ENCODE measurements at regions not wholly inside any gene's neighbourhood (a gene's known extent, or its start where the extent isn't known, plus 50 kb on each side); places are given as distances from the start of the nearest gene placed in this dataset.

GRCh38 chr2:239634769-239635168, 233.9 kb upstream of the HDAC4 start:
- H3K27me3 ChIP-seq (ENCODE audit: insufficient read depth, poor library complexity, severe bottlenecking) = no peaks in the 10 kb centered on the region
- TF ChIP-seq CTCF (IDR thresholded peaks at IDR 0.05; ENCODE audit: insufficient read depth, low read length) = no peak
- TF ChIP-seq SPI1 (IDR thresholded peaks at IDR 0.05; ENCODE audit: borderline replicate concordance, low read depth) = no peak
- no peak for TF ChIP-seq REST (IDR thresholded peaks at IDR 0.05; ENCODE audit: insufficient replicate concordance, low read depth)
- TF ChIP-seq POLR2AphosphoS5 (IDR thresholded peaks at IDR 0.05; ENCODE audit: low read depth) = no peak
- no peak for TF ChIP-seq GABPA (IDR thresholded peaks at IDR 0.05; ENCODE audit: low read depth)
- H3K4me3 ChIP-seq (replicated peaks; ENCODE audit: insufficient read depth, low read length) = no peak overlapping the region
- H3K27ac ChIP-seq (replicated peaks) = no peak overlapping the region
- DNase-seq (ENCODE audit: low read depth in 1 of 2, low spot score in 1 of 2) = no peak

GRCh38 chr2:239630618-239631286, 229.9 kb upstream of the HDAC4 start:
- H3K4me3 ChIP-seq (replicated peaks; ENCODE audit: insufficient read depth, low read length) = no peak overlapping the region
- no peak for TF ChIP-seq POLR2AphosphoS5 (IDR thresholded peaks at IDR 0.05; ENCODE audit: low read depth)
- no peak for TF ChIP-seq GABPA (IDR thresholded peaks at IDR 0.05; ENCODE audit: low read depth)
- TF ChIP-seq CTCF (IDR thresholded peaks at IDR 0.05; ENCODE audit: insufficient read depth, low read length) = no peak
- TF ChIP-seq SPI1 (IDR thresholded peaks at IDR 0.05; ENCODE audit: borderline replicate concordance, low read depth) = no peak
- DNase-seq (ENCODE audit: low read depth in 1 of 2, low spot score in 1 of 2) = no peak
- H3K27me3 ChIP-seq (ENCODE audit: insufficient read depth, poor library complexity, severe bottlenecking) = no peaks in the 10 kb centered on the region
- H3K27ac ChIP-seq (replicated peaks) = no peak overlapping the region

- no peak for TF ChIP-seq REST (IDR thresholded peaks at IDR 0.05; ENCODE audit: insufficient replicate concordance, low read depth)
- no peak for TF ChIP-seq POLR2AphosphoS5 (IDR thresholded peaks at IDR 0.05; ENCODE audit: low read depth)
- no peak for TF ChIP-seq GABPA (IDR thresholded peaks at IDR 0.05; ENCODE audit: low read depth)
- TF ChIP-seq CTCF (IDR thresholded peaks at IDR 0.05; ENCODE audit: insufficient read depth, low read length) = no peak
- TF ChIP-seq SPI1 (IDR thresholded peaks at IDR 0.05; ENCODE audit: borderline replicate concordance, low read depth) = no peak
- no peak for DNase-seq (ENCODE audit: low read depth in 1 of 2, low spot score in 1 of 2)
- H3K27ac ChIP-seq (replicated peaks) = no peak overlapping the region
- no peaks in the 10 kb centered on the region for H3K27me3 ChIP-seq (ENCODE audit: insufficient read depth, poor library complexity, severe bottlenecking)
- H3K4me3 ChIP-seq (replicated peaks; ENCODE audit: insufficient read depth, low read length) = no peak overlapping the region
Measured at GRCh38 chr2:239629926-239630617, 229.3 kb upstream of the HDAC4 start.
